Effector CD4-positive, alpha-beta T cell (primary cell): ENCODE measurements at regions not wholly inside any gene's neighbourhood (a gene's known extent, or its start where the extent isn't known, plus 50 kb on each side); places are given as distances from the start of the nearest gene placed in this dataset.

Experiments used
- DNase-seq: peaks from one replicate; pipeline ENCODE4 v3.0.0-alpha.2; 2020

GRCh38 chr13:106819413-106820180 lies 251.7 kb upstream of the ARGLU1 start:
- no peak for DNase-seq

GRCh38 chr13:106818971-106819370 lies 251.0 kb upstream of the ARGLU1 start:
- DNase-seq = no peak

GRCh38 chr13:106815545-106815944 lies 247.6 kb upstream of the ARGLU1 start:
- DNase-seq = no peak

- no peak for DNase-seq
Measured at GRCh38 chr13:106814463-106814862, 246.5 kb upstream of the ARGLU1 start.

- no peak for DNase-seq
Measured at GRCh38 chr13:106810069-106810468, 242.1 kb upstream of the ARGLU1 start.

GRCh38 chr13:106804991-106805390 lies 237.1 kb upstream of the ARGLU1 start:
- no peak for DNase-seq

GRCh38 chr13:106802917-106803316 lies 235.0 kb upstream of the ARGLU1 start:
- DNase-seq = no peak

GRCh38 chr13:106799781-106800335 lies 231.9 kb upstream of the ARGLU1 start:
- DNase-seq = no peak

GRCh38 chr13:106797081-106797640 lies 229.2 kb upstream of the ARGLU1 start:
- no peak for DNase-seq

- no peak for DNase-seq
Measured at GRCh38 chr13:106796280-106797047, 228.5 kb upstream of the ARGLU1 start.

- no peak for DNase-seq
Measured at GRCh38 chr13:106795847-106796246, 227.9 kb upstream of the ARGLU1 start.

GRCh38 chr13:106794117-106794516 lies 226.2 kb upstream of the ARGLU1 start:
- DNase-seq = no peak

- DNase-seq = no peak
Measured at GRCh38 chr13:106789911-106790310, 222.0 kb upstream of the ARGLU1 start.

GRCh38 chr13:106786006-106786563 lies 218.1 kb upstream of the ARGLU1 start:
- no peak for DNase-seq

- DNase-seq = no peak
Measured at GRCh38 chr13:106774621-106775020, 206.7 kb upstream of the ARGLU1 start.

GRCh38 chr13:106772006-106772601 lies 204.2 kb upstream of the ARGLU1 start:
- DNase-seq = no peak

GRCh38 chr13:106768991-106769390 lies 201.1 kb upstream of the ARGLU1 start:
- DNase-seq = no peak

GRCh38 chr13:106762708-106763107 lies 194.8 kb upstream of the ARGLU1 start:
- DNase-seq = no peak

GRCh38 chr13:106756446-106756845 lies 188.5 kb upstream of the ARGLU1 start:
- no peak for DNase-seq

- DNase-seq = no peak
Measured at GRCh38 chr13:106755542-106755941, 187.6 kb upstream of the ARGLU1 start.

- no peak for DNase-seq
Measured at GRCh38 chr13:106753251-106753650, 185.3 kb upstream of the ARGLU1 start.

GRCh38 chr13:106752584-106753170 lies 184.7 kb upstream of the ARGLU1 start:
- no peak for DNase-seq
